SIG-M5 treated with dmso at 0.1 percent for 504 hours (cell line): ENCODE measurements at regions not wholly inside any gene's neighbourhood (a gene's known extent, or its start where the extent isn't known, plus 50 kb on each side); places are given as distances from the start of the nearest gene placed in this dataset.
"Not testable (repeated sequence)": the region's sequence is repeated elsewhere in the genome, so short reads cannot be mapped to it uniquely, and the experiment has no call there.

Experiments used
- DNase-seq: peaks from one replicate; lab custom pipeline; 2025; ENCODE audit not compliant: unreplicated experiment; lab: John Stamatoyannopoulos, UW

GRCh38 chr2:12871694-12872315 lies 155.1 kb downstream of the TRIB2 start:
- no peak for DNase-seq

GRCh38 chr2:12877761-12878160 lies 161.0 kb downstream of the TRIB2 start:
- DNase-seq: no peak

DNA sequence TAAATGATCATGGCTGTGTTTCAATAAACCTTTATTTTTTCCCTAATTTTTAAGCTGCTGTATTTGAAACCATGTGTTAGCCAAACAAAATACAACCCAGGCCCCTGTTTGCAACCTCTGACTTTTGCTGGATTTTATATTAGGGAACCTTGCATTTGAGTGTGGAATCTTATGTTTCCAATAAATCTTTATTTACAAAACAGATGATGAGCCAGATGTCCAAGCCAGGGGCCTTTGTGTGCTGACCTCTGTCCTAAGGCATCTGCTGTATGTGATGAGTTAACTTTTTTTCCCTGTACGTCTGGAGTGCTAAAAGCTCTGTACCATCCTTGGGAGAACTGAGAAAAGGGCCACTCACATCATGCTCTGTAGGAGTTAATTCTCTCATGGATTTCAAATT lies 162.9 kb downstream of the TRIB2 start:
- DNase-seq: no peak

GRCh38 chr2:12881952-12882351 lies 165.2 kb downstream of the TRIB2 start:
- no peak for DNase-seq

DNA sequence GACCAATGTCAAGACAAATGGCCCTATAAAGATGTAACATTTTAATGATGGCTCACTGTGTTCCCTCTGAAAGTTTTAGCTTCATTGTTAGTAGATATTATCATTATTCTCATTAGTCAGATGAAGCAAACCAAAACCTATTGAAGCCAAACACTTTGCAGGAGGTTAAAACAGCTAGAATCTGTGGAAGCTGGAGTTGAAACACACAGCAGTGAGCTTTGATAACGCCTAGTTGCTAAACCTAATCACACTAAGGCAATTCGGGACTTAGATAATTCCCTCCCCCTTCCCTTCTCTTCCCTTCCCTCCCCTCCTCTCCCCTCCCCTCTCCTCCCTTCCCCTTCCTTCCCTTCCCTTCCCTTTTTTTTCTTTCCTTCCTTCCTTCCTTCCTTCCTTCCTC lies 165.7 kb downstream of the TRIB2 start:
- DNase-seq: no peak

DNA sequence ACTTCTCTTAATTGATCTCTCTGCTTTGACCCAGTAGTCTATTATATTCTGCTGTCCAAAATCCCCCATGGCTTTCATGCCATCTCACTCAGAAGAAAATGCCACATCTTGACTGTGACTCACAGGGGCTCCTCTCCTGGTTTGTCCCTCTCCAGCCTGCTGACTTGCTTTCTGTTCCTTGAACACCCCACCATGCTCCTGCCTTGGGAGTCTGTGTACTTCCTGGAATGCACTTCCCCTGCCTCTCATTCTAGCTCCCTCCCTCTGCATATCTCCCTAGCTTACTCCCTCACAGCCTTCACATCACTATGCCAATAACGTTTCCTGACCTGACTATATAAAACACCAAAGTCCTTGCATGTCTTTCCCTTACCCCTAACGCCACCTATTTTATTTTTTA lies 167.2 kb downstream of the TRIB2 start:
- DNase-seq: no peak

DNA sequence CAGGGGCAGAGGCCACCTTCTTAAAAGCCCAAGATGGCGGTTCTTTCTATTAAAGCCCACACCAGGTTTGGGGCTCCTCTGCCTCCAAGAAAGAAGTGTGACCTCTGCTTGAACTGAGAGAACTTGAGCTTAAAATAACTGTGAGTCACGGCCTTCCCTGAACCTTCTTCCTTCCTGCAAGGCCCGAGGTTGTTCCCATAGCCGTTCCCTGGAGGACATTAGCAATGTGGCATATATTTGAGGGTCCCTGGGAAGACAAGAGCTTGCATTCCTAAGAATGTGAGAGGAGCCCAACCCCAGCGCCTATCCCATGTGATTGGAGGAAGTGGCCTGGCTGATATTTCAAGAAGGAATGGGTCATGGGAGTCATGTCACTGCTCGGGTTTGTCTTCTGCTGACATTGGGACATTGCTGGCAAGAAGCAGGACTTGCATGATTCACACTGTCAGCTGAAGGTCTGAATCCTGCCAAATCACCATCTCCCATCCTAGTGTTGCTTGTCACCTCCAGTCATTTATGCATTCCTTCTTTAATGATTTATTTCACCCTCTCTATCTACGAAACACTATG lies 168.1 kb downstream of the TRIB2 start:
- no peak for DNase-seq

- DNase-seq: no peak
Measured at GRCh38 chr2:12890066-12890465, 173.3 kb downstream of the TRIB2 start.

- no peak for DNase-seq
Measured at GRCh38 chr2:12890481-12890991, 173.8 kb downstream of the TRIB2 start.

GRCh38 chr2:12895017-12895416 lies 178.3 kb downstream of the TRIB2 start:
- DNase-seq: peak; percentile 45

DNA sequence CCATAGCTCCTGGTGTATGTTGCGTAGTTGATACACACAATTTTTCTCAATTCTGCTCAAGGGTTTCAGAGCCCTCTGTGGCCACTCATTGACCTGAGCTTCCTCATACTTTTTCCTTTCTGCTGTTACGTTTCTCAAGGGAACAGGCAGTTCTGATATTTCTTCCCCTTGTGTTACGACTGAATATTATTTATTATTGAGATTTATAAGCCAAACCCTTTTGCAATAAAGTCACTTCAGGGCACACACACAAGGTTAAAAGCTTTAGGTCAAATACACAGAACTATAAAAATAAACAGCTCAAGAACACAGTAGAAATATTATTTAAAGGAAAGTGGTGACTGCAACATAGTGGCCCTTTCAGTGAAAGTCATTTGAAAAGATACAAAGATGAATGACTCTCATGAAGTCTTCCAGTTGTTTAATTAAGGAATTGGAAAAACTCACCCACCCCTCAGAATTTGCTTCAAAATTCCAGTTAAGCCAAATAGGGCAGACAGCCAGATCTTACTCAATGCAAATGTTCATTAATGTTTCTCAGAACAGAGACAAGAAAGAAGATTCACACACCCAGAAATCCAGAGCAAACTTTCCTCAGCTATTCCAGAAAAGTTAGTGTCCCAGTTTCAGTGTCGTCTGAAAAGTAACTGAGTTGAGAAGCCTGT lies 179.7 kb downstream of the TRIB2 start:
- DNase-seq: no peak

DNA sequence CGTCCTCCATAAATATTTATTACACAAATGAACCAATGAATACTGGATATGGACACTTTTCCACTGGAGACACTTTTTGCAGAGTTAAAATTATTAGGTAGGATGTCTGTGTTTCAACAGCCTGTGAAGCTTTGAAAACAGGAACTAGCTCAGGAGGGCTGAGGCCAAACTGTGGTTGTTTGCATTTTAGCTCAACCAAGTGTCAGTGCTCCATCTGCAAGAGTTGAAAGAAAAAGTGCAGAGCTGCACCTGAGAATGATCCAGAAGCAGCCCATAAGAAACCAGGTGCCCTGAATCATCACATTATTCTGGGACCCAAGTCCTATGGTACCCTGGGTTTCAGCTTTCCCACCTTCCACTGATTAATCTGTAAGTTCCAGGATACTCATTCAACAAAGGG lies 180.4 kb downstream of the TRIB2 start:
- DNase-seq: peak; percentile 20

DNA sequence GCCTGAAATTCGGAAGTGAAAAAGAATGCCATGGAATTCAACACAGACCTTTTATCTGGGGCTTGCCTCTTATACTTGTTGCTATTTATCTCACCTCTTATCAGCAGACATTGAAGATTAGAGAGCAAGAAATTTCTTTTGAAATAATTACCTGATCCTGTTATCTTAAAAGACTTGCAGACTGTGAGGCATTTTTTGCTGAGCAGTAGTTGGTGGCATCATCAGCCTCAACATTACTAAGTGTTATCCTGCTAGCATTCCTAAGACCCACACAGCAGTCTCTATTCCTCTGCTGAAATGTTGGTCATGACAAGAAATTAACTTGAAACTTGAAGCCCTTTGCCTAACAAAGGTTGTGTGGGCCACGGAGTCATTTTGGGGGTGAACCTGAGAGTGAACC lies 186.5 kb downstream of the TRIB2 start:
- no peak for DNase-seq

DNA sequence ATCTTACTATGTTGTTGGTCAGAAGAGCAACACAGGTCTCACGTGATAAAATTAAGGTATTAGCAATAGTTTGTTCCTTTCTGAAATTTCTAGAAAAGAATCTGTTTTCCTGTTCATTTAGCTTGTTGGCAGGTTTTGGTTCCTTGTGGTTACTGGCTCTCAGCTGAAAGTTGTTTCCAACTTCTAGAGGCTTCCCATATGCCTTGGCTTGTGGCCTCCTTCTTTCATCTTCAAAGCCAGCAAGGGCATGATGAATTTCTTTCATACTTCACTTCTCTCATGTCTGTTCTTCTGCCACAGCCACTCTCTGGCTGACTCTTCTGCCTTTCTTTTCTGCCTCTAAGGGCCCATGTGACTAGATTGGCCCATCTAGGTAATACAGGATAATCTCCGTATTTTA lies 193.7 kb downstream of the TRIB2 start:
- DNase-seq: no peak

GRCh38 chr2:12915787-12916186 lies 199.1 kb downstream of the TRIB2 start:
- DNase-seq: no peak

- DNase-seq: no peak
Measured at GRCh38 chr2:12918138-12918834, 201.6 kb downstream of the TRIB2 start.

- no peak for DNase-seq
Measured at GRCh38 chr2:12918835-12919445, 202.2 kb downstream of the TRIB2 start.

DNA sequence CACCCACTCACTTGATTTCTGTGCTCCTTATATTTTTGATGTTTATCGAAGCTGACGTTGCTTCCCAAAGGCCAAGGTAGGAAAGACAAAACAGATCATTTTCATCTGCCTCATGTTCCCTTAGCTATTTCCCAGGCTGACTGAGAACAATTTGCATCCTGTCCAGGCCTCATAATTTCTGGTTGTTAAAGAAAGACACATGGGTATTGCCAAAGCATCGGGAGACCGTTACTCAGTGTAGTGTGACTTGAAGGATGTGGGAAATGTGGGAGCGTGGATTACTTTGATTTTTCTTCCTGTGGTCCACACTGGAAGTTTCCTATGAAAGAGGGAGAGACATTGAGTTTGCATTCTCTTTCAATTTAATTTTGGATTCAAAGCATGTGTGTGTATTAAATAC lies 204.6 kb downstream of the TRIB2 start:
- DNase-seq: no peak

DNA sequence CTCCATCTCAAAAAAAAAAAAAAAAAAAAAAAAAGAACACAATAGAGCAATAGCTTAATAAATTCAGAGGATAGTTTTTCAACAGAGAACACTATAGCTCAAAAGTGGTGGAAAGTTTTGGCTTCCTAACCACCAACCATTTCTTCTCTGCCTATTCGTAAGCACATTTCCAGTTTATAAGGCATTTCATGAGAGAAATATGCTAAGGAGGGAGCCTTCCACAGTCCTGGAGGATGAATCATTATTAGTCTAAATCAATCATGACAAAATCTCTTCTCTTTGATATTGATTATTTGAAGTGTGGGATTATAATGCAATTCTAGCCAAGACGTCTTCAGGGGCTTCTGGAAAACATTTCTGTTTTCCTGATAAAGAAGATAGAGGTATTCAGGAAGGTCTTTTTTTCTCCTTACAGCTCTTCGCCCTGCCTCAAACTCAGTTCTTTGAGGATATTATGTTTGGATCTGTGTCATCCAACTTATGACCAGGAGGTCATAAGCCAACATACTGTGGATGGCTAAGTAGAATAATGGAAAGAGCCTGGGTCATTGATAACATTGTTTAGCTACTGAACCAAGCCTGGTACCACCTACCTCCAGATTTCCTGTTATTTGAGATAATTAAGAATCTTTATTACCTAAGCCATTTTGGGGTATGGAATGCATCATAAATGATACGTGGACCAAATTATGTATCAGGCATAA lies 207.3 kb downstream of the TRIB2 start:
- no peak for DNase-seq

GRCh38 chr2:12926641-12927040 lies 209.9 kb downstream of the TRIB2 start:
- DNase-seq: not testable (repeated sequence)
